HG02852 (cell line): ENCODE measurements at regions not wholly inside any gene's neighbourhood (a gene's known extent, or its start where the extent isn't known, plus 50 kb on each side); places are given as distances from the start of the nearest gene placed in this dataset.

ENCODE experiments used
- ATAC-seq: cut with Tn5 transposase; IDR thresholded peaks from one replicate; pipeline ENCODE4 v1.9.1; 2021; ENCODE audit warnings: mild to moderate bottlenecking, moderate library complexity; ENCODE audit not compliant: unreplicated experiment

- ATAC-seq, result no peak
Observed at GRCh38 chr11:119909077-119909476, 180.1 kb upstream of the NECTIN1 start.

GRCh38 chr11:119908573-119908904 is 179.5 kb upstream of the NECTIN1 start:
- no peak for ATAC-seq

- no peak for ATAC-seq
Observed at GRCh38 chr11:119907878-119908572, 179.0 kb upstream of the NECTIN1 start.

GRCh38 chr11:119907122-119907851 is 178.3 kb upstream of the NECTIN1 start:
- no peak for ATAC-seq

GRCh38 chr11:119906376-119906775 is 177.4 kb upstream of the NECTIN1 start:
- no peak for ATAC-seq

- no peak for ATAC-seq
Observed at GRCh38 chr11:119905162-119905561, 176.2 kb upstream of the NECTIN1 start.

- no peak for ATAC-seq
Observed at GRCh38 chr11:119904531-119905035, 175.6 kb upstream of the NECTIN1 start.

GRCh38 chr11:119903821-119904220 is 174.8 kb upstream of the NECTIN1 start:
- no peak for ATAC-seq

GRCh38 chr11:119903389-119903788 is 174.4 kb upstream of the NECTIN1 start:
- ATAC-seq, result no peak

GRCh38 chr11:119902656-119903231 is 173.7 kb upstream of the NECTIN1 start:
- ATAC-seq, result no peak

- ATAC-seq, result no peak
Observed at GRCh38 chr11:119901657-119902577, 172.9 kb upstream of the NECTIN1 start.

DNA sequence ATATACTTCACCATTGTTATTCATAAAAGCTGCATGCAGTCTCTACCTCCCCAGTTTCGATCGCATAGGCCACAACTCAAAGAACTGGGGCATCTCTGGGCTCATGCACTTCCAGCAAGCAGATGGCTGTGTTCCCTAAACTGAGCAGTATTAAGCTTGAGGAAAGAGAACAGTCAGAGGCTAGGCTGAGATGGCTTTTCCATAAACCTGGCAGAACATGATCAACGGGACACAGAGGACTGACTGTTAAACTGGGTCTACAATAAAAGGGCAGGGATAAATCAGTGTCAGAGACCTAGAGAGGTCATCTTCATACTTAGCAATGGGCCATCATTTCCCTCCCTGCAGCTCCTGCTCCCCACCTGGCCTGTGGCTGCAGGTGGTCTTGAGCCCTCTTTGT is 171.0 kb upstream of the NECTIN1 start:
- no peak for ATAC-seq

GRCh38 chr11:119897576-119897975 is 168.6 kb upstream of the NECTIN1 start:
- ATAC-seq, result no peak

GRCh38 chr11:119897046-119897440 is 168.0 kb upstream of the NECTIN1 start:
- ATAC-seq, result no peak

DNA sequence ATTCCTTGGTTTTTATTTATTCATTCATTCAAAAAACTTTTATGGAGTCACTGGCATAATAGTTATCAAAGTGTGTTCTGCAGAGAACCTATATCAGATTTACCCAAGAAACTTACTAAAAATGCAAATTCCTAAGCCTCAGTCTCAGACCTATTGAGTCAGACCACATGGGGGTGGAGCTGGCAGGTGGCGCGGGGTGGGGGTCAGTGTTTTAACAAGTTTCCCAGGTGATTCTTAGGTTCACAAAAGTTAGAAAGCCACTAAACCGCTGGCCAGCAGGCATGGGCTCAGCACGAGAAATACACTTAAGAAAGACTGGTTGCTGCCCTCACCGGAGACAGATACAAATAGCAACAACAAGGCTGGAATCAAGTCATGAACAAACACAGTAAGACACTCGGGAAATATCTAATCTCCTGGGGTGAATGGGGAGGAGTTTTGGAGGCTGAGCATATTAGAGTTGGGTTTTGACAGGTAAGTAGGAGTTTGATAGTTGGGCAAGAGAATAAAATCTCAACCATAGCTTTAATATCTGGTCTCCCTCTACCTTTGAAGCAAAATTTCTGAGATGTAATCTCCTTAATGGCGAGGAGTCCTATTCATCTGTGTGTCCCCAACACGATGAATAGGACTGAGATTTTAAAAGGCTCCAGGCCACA is 167.5 kb upstream of the NECTIN1 start:
- ATAC-seq, result no peak

GRCh38 chr11:119895981-119896380 is 167.0 kb upstream of the NECTIN1 start:
- no peak for ATAC-seq

GRCh38 chr11:119894916-119895315 is 165.9 kb upstream of the NECTIN1 start:
- ATAC-seq, result no peak

- no peak for ATAC-seq
Observed at GRCh38 chr11:119892311-119892808, 163.4 kb upstream of the NECTIN1 start.

DNA sequence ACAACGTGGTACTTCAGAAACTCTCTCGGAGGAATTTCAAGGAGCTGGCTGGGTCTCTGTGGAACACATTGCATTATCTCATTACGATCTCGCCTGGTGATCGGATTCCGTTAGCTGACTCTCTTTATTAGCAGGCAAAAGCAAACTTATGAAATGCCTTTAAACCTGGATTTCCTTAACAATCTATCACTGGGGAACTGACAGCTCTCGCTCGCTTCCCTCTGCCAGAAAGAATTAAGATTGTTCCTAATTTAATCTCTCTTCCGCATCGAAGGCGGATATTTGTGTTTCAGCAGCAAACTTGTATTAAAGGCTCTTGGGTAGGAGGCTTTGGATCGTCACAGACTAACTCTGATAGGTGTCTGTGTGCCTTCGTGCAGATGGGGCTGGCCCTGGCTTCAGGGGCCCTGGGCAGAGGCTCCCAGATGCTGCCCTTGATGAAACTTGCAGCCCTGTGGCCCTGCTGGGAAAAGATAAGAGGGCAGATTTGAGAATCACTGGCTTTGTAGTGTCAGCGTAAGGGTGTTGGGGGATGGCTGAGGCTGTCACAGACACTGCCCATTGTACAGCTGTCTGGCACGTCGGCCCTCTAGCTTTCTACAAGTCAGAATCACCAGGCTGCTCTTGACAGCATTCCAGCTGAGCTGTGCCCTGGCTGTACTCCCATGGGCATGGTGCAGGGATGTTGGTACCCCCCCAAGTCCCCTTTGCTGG is 162.2 kb upstream of the NECTIN1 start:
- no peak for ATAC-seq

DNA sequence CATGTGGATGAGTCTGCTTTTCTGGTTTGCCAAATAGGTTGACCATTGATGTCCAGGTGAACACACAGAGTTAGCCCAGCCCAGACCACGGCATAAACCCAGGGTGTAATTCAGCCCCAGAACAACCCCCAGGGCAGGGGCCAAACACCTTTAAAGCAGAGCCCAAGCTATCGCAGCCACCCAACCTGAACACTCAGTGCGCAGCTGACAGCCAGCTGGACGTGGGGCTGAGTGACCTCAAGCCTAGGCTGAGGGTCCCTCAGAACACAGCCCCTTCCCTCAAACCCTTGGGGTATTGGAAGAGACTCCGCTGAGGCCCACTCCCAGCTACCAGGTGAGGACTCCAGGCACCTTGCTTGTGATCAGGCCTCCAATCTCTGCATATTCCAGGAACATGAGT is 161.5 kb upstream of the NECTIN1 start:
- ATAC-seq, result no peak
